HG03521 (cell line): ENCODE measurements at regions not wholly inside any gene's neighbourhood (a gene's known extent, or its start where the extent isn't known, plus 50 kb on each side); places are given as distances from the start of the nearest gene placed in this dataset.

ENCODE experiments used
- ATAC-seq: cut with Tn5 transposase; IDR thresholded peaks from one replicate; pipeline ENCODE4 v1.9.1; 2021; ENCODE audit warnings: mild to moderate bottlenecking, moderate library complexity; ENCODE audit not compliant: unreplicated experiment

- no peak for ATAC-seq
These were observed 76.2 kb upstream of the ARHGAP32 start for GRCh38 chr11:129268371-129268770.

- no peak for ATAC-seq
These were observed 75.6 kb upstream of the ARHGAP32 start for GRCh38 chr11:129267716-129268115.

GRCh38 chr11:129266536-129266935 lies 74.4 kb upstream of the ARHGAP32 start:
- ATAC-seq = no peak

- ATAC-seq = no peak
These were observed 73.1 kb upstream of the ARHGAP32 start for GRCh38 chr11:129265125-129265788.

GRCh38 chr11:129264114-129264513 lies 72.0 kb upstream of the ARHGAP32 start:
- ATAC-seq = no peak

GRCh38 chr11:129260750-129261149 lies 68.6 kb upstream of the ARHGAP32 start:
- no peak for ATAC-seq

GRCh38 chr11:129259931-129260348 lies 67.8 kb upstream of the ARHGAP32 start:
- ATAC-seq = no peak

- no peak for ATAC-seq
These were observed 66.1 kb upstream of the ARHGAP32 start for GRCh38 chr11:129258205-129258604.

GRCh38 chr11:129257512-129257911 lies 65.4 kb upstream of the ARHGAP32 start:
- ATAC-seq = no peak

- no peak for ATAC-seq
These were observed 60.5 kb upstream of the ARHGAP32 start for GRCh38 chr11:129252621-129253020.

- no peak for ATAC-seq
These were observed 58.9 kb upstream of the ARHGAP32 start for GRCh38 chr11:129251067-129251466.

GRCh38 chr11:129249923-129250322 lies 57.8 kb upstream of the ARHGAP32 start:
- no peak for ATAC-seq

GRCh38 chr11:129249351-129249750 lies 57.2 kb upstream of the ARHGAP32 start:
- no peak for ATAC-seq

- ATAC-seq = no peak
These were observed 56.5 kb upstream of the ARHGAP32 start for GRCh38 chr11:129248618-129249017.

GRCh38 chr11:129247135-129247534 lies 55.0 kb upstream of the ARHGAP32 start:
- no peak for ATAC-seq

- ATAC-seq = no peak
These were observed 50.7 kb upstream of the ARHGAP32 start for GRCh38 chr11:129242855-129243254.
